ENCODE measurements at regions not wholly inside any gene's neighbourhood (a gene's known extent, or its start where the extent isn't known, plus 50 kb on each side); places are given as distances from the start of the nearest gene placed in this dataset.

DNA sequence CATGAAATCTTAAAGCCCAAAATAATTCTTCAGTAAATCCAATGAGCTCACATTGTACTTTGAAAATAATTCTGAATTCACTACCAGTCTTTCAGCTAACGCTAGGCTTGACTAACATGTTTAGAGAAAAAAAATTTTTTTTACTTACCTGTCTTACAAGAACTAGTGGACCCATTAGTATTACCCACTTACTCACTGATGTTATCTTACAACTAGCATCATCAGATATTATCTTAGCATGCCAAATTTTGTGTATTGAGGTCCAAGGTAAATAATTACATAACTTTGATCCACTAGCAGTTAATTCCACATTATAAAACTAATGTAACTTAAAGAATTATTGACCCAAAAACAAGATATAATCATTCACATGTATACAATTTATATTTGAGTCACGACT is 62.7 kb downstream of the SLC41A2 start:
- TF ChIP-seq EZH2 (IDR thresholded peaks at IDR 0.05; ENCODE audit: borderline replicate concordance) (no peak), EZH2phosphoT487 (IDR thresholded peaks at IDR 0.05; ENCODE audit: low read depth, severe bottlenecking, unreplicated experiment) (no peak)
